ENCODE measurements at regions not wholly inside any gene's neighbourhood (a gene's known extent, or its start where the extent isn't known, plus 50 kb on each side); places are given as distances from the start of the nearest gene placed in this dataset.

DNA sequence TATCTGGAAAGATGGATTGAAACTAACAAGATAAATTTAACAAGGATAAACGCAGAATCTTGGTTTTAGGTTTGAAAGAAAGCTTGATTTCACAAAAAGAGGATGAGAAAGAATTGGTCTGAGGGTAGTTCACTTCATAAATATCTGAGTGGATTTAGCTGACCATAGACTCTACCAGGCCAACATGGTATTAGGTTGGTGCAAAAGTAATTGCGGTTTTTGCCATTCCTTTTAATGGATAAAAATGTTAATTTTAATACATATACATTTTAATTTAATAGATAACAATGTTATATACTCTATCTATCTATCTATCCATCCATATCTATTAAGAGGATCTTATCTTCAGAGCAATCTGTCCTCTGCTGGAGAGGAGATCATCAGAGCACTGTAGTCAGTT, 70.2 kb upstream of the PLXNA2 start:
- no peak for TF ChIP-seq CTCF (IDR thresholded peaks at IDR 0.05)
- no peak for TF ChIP-seq POLR2A (IDR thresholded peaks at IDR 0.05)
- TF ChIP-seq EP300 (IDR thresholded peaks at IDR 0.05), result no peak
